T follicular helper cell (primary cell): ENCODE measurements at regions not wholly inside any gene's neighbourhood (a gene's known extent, or its start where the extent isn't known, plus 50 kb on each side); places are given as distances from the start of the nearest gene placed in this dataset.
A peak's percentile ranks its signal among the peaks of the same experiment; 100 is the strongest.

Experiments
- DNase-seq: peaks from one replicate; pipeline ENCODE4 v3.0.0-alpha.2; 2020; ENCODE audit warnings: low read depth

DNA sequence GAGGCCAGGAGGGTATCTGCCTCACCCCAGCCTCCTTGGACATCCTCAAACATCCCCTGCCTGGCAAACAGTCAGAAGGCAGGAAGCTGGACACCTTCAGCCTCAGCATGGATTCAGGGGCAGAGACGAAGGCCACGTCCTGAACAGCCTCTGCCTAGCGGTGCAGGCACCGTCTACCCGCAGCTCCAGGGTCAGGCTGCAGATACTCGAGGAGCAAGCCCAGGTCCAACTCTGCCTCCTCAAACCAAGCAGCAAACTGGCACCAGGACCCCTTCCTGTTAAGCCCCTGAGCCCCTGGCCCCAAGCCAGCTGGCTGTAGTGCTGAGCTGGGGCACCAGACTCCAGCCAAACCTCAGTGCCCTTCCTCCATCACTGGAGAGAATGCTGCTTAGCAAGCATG is 494.7 kb downstream of the NPHP4 start:
- no peak for DNase-seq

DNA sequence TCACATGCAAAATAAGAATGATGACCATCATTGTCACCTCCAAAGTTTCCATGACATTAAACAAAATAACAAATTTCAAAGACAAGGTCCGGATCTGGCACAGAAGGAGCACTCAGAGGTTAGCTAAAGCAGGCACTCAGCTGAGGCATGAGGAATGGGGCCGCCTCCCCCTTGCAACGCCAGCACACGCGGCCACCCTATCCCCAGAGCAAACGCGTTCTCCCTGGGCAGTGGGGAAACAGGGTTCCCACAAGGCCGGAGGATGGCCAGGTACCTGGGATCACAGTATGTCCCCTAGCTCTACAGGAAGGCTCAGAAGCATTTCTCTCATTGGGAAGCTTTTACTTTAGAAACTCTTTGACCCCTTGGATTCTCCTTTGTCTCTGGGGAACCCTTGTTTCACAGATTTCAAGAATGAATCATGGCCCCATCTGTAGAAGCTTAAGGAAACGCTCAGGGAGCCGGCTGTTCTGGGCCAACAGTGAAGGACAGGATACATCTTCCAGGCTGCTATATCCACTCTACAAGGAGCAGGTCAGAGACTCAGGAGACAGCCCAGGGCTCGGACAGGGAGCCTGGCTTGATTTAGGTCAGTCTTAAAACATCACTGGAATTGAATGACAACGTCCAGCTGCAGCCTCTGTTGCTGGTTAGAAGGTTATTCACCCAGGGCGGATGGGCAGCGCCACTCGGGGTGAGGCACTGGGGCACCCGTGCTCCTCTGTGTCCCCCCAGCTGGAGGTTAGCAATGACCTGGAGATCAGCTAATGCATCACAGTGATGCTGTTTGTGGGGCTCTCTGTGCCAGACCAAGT is 496.4 kb downstream of the NPHP4 start:
- no peak for DNase-seq

DNA sequence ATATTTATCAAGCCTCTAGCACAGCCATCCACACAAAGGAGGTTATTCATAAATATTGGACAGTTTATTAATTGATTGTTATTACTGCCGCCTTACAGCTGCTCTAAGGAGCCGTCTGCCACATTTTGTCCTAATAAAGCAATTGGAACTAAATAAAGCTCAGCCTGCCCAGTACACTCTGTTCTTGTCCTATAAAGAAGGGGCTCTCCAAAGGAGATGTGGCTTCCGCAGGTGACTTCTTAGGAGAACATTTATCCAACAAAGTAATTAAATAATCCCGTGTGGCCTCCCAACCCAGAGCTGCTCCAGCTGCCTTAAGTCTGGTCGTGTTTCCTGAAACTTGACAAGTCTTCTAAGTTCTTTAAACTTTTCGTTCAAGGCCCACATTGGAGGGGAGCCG is 497.7 kb downstream of the NPHP4 start:
- no peak for DNase-seq

DNA sequence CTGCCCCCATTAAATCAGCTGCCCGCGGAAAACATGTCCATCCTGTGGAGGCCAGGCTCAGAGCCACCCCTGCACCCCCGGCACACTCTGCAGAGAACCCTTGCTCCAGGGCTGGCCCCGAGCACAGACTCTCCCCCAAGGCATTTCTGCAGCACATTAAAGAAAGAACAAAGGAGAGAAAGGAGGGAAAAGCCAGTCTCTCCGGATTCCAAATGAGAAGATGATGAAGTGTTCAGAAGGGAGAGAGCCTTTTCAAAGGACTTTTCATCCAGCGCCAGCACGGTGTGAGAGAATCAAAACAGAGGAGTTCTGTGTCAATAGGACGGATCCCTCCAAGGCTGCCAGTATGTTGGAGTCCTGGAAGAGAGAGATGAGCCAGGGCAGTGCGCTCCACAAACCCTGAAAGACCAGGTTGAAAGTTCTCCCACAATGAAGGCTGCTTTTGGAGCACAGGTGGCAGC is 498.3 kb downstream of the NPHP4 start:
- no peak for DNase-seq

DNA sequence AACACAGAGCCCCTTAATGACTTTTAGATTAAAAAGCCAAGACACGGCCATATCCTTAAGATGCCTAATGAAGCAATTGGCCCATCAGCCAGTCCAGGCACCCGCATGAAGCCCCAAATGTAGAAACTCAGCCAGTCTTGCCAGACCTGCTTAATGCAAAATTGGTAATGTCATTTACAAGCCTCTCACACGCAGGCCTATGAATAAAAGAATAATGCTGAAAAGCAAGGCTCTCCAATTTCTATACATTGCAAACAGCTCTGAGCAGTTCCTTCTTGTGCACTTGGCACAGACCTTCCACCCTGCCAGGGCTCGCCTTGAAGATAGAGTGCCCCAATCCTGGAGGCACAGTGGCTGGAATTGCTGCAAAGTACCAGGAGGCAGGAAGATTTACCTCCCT is 498.9 kb downstream of the NPHP4 start:
- no peak for DNase-seq

DNA sequence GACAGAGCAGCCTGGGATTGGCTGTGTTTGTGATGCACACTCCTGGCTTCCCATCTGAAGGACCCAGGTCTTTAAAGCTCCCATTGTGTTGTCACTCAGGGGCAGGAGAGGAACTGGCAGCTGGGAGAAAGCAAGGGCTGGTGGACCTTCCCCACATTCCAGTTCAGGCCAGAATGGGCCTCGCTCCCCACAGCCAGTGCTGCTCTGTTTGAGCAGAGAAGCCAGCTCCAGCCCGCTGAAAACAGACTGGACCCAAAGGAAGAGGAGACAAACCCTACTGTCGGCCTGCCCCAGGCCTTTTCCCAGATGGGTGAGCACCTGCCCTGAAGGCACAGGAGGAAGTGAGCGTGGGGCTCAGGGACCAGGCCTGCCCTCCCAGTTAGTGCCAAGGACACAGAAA is 499.4 kb downstream of the NPHP4 start:
- DNase-seq = no peak

DNA sequence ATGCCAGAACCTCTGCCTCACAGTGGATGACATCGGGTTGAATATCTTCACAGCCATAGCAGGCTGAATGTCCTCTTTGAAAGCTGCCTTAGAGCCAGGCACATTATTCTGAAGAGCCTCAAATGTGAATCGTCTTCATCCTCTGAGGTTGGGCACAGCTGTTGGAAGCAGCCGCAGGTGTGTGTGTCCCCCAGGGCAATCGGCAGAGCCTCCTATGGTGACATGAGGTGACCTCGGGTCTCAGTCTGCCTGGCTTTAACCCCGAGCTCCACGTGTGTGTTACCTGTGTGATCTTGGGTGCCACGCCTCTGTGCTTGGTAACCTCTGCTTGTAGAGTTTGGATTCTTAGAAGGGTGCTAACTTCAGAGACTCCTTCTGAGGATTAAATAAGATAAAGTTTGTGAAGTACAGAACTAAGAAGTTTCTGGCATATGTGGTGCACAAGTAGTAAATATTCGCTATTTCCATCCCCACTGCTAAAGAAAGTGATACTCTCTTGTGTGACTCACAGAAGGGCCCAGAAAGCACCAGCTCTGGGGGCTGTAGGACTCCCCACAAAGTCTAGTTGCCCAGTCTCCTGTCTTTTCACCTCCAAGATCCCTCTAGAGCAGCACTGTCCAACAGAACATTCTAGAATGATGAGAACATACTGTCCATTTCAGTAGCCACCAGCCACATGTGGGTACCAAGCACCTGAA is 500.9 kb downstream of the NPHP4 start:
- DNase-seq = no peak

DNA sequence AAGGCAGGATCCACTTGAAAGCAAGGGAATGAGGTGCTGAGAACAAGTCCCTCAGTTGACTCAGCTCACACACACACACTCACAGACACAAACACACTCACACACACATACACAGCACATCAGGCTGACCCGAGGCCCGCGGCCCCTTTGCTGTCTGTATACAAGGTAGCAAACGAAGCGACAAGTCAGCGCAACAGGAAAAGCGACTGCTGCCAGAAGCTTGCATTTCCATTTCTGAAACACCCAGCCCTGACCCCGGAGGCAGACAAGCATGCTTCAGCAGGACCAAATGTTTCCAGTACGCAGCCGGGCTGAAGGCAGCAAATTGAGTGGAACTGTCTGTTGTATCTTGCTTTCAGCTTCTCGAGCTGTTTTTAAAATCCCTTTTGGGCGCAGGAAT is 501.6 kb downstream of the NPHP4 start:
- no peak for DNase-seq

DNA sequence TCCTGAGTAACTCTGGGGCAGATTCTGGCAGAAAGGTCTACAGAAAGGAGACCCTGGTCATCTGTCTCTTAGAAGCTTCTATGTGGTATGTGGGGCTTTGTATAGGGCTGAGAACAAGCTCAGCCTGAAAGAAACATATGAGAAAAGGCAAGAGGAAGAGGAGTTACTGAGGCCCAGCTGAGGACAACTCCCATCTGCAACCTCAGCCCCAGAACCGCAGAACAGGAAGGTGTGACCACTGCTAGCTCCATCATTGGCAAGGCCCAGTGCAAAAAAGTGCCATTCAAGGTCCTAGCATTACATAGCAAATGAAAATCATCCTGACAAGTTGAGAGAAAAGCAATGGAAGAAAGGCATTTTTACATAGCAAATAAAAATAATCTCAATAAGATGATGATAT is 503.8 kb downstream of the NPHP4 start:
- DNase-seq = no peak

DNA sequence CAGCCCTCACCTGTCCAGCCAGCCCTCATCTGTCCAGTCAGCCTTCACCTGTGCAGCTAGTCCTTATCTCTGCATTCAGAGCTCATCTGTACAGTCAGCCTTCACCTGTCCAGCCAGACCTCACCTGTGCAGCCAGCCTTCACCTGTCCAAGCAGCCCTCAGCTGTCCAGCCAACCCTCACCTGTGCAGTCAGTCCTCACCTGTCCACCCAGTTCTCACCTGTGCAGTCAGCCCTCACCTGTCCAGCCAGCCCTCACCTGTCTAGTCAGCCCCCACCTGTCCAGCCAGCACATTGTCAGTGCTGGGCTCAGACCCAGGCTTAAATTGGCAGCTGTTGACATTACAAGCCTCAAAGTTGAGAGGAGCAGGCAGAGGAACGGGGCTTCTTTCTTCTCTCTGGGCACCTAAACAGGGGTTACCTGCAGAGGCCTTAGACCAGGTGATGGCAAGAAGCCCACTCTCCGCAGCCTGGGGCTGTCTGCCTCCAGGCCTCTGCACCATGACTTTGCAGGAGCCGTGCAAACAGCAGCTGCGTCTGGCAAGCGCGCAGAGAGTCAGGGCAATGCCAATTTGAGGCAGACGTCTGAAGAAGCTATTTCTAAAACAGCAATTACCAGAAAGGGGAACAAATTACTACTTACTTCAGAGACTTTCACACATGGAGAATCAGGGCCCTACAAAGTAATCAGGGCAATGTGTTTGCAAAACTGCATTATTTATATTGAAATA is 506.1 kb downstream of the NPHP4 start:
- DNase-seq = no peak

DNA sequence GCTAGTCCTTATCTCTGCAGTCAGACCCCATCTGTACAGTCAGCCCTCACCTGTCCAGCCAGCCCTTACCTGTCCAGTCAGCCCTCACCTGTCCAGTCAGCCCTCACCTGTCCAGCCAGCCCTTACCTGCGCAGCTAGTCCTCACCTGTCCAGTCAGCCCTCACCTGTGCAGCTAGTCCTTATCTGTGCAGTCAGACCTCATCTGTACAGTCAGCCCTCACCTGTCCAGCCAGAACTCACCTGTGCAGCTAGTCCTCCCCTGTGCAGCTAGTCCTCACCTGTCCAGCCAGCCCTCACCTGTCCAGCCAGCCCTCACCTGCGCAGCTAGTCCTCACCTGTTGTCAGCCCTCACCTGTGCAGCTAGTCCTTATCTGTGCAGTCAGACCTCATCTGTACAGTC is 506.8 kb downstream of the NPHP4 start:
- DNase-seq = no peak

DNA sequence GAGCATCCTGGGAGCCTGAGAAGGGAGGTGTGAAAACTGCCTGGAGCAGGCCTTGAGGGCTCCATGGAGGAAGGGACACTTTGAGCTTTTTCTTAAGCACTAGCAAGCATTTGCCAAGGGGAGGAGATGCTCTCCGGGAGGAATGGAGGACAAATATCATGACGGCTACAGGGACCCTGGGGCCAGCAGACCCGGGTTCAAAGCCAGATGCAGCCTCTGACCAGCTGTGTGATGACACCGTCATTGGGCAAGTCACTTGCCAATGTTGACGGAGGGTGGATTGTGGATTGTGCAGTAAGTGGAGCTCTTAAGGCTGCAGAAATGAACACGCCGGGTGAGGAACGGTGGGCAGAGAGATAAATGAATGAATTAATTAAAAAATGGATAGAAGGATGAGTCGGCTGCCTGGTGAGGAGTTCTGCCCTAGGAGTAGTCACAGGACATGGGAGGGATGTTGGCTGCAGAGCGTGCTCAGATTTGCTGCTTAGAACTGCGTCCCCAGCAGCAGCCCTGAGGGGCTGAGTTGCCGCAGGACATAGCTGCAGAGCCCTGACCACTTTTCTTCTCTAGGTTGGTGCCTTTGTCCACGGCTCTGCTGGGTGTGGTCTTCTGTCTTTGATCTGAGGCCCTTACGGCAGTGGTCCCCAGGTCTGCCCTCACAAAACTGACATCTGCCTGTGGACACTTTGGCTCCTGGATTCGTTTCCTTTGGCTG is 507.6 kb downstream of the NPHP4 start:
- no peak for DNase-seq

DNA sequence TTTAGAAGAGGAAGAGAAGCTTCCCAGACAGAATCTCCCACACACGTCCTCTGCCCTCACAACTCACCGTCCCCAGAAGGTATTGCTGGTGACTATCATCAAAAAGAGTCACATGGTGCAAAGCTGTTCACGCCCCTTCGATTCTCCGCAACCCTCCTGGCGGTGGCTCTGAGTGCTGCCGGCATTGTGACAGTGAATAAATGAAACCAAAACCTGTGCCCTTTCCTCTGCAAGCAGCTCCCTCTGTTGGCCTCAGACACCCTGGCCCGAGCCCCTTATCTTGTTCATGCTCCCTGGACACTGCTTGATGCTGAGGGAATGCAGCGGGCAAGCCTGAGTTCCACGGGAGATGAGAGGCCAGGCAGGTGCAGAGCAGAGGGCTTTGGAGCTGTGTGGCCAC is 510.3 kb downstream of the NPHP4 start:
- peak; percentile 10 for DNase-seq

DNA sequence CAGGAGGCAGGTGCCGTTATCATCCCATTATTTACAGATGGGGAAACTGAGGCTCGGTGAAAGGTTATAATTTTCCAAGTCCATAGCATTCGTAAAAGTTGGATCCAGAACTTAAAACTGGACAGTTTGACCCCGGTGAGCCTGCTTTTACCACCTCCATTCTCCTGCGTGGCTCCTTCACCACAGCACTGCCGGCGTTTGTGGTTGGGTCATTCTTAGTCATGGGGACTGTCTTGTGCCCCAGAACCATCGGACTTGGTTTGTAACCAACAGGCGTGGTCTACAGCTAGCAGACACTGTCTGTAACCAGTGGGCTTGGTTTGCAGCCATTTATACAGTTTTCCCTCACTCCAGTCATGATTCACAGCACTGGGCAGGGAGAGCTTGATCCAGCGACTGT is 511.3 kb downstream of the NPHP4 start:
- DNase-seq = no peak

DNA sequence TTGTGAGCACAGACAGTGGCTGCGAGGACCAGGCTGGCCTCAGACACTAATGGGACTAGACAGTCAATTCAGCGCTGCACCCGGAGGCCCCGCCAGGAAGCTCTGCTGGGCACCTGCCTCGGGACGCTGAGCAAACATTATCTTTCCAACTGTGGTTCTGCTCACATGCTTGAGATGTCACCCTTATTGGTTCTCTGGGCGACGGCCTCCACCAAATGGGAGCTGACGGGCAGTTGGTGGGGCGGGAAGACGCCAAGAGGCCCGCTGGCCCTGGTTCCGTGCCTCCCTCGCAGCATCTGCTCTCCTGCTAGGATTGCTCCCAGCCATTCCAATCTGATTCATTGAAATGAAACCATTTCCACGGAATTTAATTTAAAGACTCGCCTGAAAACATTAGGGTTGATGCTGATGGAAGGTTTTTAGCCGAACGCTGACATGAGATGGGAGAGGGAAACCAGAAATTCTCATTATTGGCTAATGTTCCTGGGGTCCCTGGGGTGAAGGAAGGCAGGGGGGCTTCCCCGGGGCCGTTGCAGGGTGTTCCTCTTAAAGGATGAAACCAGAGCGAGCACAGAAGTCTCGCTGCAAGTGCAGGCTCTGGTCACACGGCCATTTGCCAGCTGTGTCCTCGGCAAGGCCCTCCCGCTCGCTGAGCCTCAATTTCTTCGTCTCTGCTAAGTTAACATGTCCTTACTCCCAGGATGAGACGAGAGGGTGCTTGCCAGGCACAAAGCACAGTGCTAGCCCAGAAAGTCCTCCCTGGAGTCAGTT is 512.2 kb downstream of the NPHP4 start:
- no peak for DNase-seq

DNA sequence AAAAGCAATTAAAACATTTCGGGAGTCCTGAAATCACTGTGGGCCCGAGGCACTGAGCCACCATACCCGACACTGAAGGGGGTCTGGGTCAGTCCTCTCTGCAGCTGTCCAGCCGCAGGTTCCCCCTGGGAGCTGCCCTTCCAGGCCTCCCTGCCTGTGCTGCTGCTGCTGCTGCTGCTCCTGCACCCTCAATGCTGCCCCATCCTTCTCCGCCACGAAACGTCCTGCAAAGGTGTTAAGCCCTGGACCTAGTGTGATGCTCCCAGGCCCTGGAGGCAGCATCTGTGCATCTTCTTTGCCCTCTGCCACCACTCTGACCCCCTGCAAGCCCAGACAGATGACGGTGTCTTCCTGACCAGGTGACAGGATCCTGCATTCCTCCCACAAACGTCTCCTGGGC is 513.3 kb downstream of the NPHP4 start:
- DNase-seq = no peak

DNA sequence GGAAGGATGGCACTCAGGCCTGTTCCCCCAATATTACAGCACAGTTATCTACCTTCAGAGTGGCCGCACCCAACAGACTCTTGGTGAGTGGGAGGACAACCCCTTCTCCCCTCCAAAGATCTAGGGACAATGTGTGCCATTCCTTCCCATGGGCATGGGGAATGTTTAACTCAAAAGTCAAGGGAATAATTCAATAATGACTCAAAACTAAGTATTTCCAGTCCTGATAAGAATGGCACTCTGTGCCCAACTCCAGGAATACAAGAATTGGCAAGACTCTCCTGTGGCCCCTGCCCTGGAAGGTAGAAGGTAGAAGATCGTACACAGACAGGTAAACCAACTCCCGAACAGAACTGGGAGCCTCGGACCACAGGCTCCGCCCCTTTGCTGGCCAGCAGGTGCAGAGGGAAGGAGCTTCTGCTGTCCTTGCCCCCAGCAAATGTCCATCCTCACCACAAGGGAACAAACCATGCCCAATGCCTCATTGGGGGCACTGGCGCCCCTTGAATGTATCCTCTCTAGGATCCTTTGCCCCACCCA is 514.0 kb downstream of the NPHP4 start:
- no peak for DNase-seq

DNA sequence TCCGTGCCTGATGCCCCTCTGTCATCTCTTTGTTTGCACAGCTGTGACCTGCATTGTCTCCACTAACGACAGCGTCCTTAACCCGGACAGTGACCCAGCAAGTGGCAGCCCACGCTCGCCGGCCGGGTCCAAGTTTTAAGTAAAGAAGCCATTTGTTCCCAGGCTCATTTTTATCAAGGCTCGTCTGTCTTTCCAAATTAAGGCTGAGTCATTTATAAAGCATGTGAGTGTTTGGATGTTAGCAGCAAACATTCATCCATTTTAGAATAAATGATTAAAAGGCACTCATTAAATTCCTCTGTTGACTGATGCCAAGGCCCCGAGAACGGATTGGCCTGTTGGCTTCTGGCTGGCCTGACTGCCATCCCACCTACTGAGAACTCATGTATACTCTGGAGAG is 514.5 kb downstream of the NPHP4 start:
- no peak for DNase-seq

DNA sequence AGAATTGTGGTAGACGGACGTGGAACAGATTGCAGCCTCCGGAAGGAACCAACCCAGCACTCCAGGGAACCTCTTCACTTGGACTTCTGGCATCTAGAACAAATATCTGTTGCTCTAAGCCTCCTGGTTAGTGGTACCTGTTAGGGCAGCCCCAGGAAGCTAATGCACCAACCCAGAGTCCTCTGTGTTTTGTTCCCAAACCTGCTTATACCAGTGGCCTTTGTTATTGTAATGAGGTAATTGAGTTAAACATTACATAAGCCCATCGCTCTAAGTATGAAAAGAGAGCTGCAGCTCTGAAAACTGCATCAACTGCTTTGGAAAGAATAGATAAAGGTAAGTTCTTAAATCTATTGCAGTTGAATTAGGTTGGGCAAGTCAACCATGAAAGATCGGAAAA is 516.7 kb downstream of the NPHP4 start:
- DNase-seq = no peak

DNA sequence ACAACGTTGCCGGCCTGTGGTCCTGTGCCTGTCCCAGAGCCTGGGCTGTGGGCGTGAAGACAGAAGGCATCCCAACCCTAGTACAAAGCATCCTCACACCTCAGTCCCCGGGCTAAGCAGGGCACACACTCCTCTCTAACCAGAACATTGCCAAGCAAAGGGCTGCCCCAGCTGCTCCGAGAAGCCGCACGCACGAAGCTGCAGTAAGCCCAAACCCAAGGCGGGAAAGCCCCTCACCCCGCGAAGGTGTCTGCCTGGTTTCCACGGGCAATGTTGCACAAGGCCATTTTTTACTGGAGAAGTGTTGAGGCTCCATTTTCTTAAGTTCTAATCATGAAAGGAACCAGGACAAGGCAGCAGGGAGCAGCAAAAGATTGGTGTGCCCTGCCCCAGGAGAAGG is 519.0 kb downstream of the NPHP4 start:
- DNase-seq = no peak

DNA sequence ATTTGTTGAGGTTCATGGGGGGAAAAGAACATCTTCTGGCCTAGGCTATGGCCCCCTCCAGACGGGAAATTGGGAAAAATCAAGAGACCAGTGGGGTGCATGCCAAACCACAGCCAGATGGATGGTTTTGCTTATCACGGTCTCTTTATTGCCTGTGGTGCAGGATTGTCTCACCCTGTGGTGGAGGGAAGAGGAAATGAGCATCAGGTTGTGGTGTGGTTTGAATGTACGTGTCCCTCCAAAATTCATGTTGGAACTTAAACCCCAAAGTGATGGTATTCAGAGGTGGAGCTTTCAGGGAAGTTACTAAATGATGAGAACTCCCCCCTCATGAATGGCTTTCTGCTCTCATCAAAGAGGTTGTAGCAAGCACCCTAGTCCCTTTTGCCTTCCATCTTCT is 525.7 kb downstream of the NPHP4 start:
- no peak for DNase-seq
